ENCODE measurements at regions not wholly inside any gene's neighbourhood (a gene's known extent, or its start where the extent isn't known, plus 50 kb on each side); places are given as distances from the start of the nearest gene placed in this dataset.

GRCh38 chr13:72186730-72187422 lies 319.9 kb upstream of the DACH1 start:
- no peak for TF ChIP-seq CTCF (IDR thresholded peaks at IDR 0.05; ENCODE audit: borderline replicate concordance, extremely low read depth, low read length, poor library complexity, severe bottlenecking)
- no peak for TF ChIP-seq EZH2 (IDR thresholded peaks at IDR 0.05; ENCODE audit: borderline replicate concordance, low read depth, low read length, severe bottlenecking)
- no peaks in the 10 kb centered on the region for H3K79me2 ChIP-seq (ENCODE audit: insufficient read depth, low read length)
- ATAC-seq (ENCODE audit: insufficient read depth, low read depth) (no peak), DNase-seq (no peak)
- no peaks in the 10 kb centered on the region for H3K27me3 ChIP-seq (ENCODE audit: insufficient read depth, low read length, poor library complexity)
- no peaks in the 10 kb centered on the region for H3K36me3 ChIP-seq (ENCODE audit: insufficient read depth, low read length)
- no peak overlapping the region for H3K4me3 ChIP-seq (ENCODE audit: low read depth in 1 of 2, low read length in 2 of 2)
- no peak overlapping the region for H2AFZ ChIP-seq (ENCODE audit: low read depth, low read length)
- H3K9ac ChIP-seq (ENCODE audit: low read depth, low read length) = no peak overlapping the region
- no peak overlapping the region for H3K27ac ChIP-seq (ENCODE audit: low read length)
- H3K4me2 ChIP-seq (ENCODE audit: insufficient read depth, low read length) = no peak overlapping the region
- no peaks in the 10 kb centered on the region for H3K9me3 ChIP-seq (ENCODE audit: insufficient read depth, low read length, severe bottlenecking)
- no peaks in the 10 kb centered on the region for H4K20me1 ChIP-seq (ENCODE audit: insufficient read depth, low read length)
- no peaks in the 10 kb centered on the region for H3K4me1 ChIP-seq (ENCODE audit: insufficient read depth, low read length)

- no peak for DNase-seq
- no peak overlapping the region for H3K4me2 ChIP-seq (ENCODE audit: insufficient read depth, low read length)
- no peak overlapping the region for H3K9ac ChIP-seq (ENCODE audit: low read depth, low read length)
- H3K4me1 ChIP-seq (ENCODE audit: insufficient read depth, low read length) = no peaks in the 10 kb centered on the region
- H3K9me3 ChIP-seq (ENCODE audit: insufficient read depth, low read length, severe bottlenecking) = no peaks in the 10 kb centered on the region
- H3K4me3 ChIP-seq (ENCODE audit: low read depth in 1 of 2, low read length in 2 of 2) = no peak overlapping the region
- H3K79me2 ChIP-seq (ENCODE audit: insufficient read depth, low read length) = no peaks in the 10 kb centered on the region
- TF ChIP-seq EZH2 (IDR thresholded peaks at IDR 0.05; ENCODE audit: borderline replicate concordance, low read depth, low read length, severe bottlenecking) (no peak), CTCF (IDR thresholded peaks at IDR 0.05; ENCODE audit: borderline replicate concordance, extremely low read depth, low read length, poor library complexity, severe bottlenecking) (no peak)
- H2AFZ ChIP-seq (ENCODE audit: low read depth, low read length) = no peak overlapping the region
- no peak overlapping the region for H3K27ac ChIP-seq (ENCODE audit: low read length)
- H3K27me3 ChIP-seq (ENCODE audit: insufficient read depth, low read length, poor library complexity) = no peaks in the 10 kb centered on the region
- ATAC-seq (ENCODE audit: insufficient read depth, low read depth) = no peak
- no peaks in the 10 kb centered on the region for H4K20me1 ChIP-seq (ENCODE audit: insufficient read depth, low read length)
- H3K36me3 ChIP-seq (ENCODE audit: insufficient read depth, low read length) = no peaks in the 10 kb centered on the region
Observed at GRCh38 chr13:72185776-72186175, 318.8 kb upstream of the DACH1 start.

GRCh38 chr13:72181661-72182060 lies 314.7 kb upstream of the DACH1 start:
- H3K4me1 ChIP-seq (ENCODE audit: insufficient read depth, low read length) = no peaks in the 10 kb centered on the region
- no peaks in the 10 kb centered on the region for H3K79me2 ChIP-seq (ENCODE audit: insufficient read depth, low read length)
- no peak overlapping the region for H3K4me3 ChIP-seq (ENCODE audit: low read depth in 1 of 2, low read length in 2 of 2)
- H3K9me3 ChIP-seq (ENCODE audit: insufficient read depth, low read length, severe bottlenecking) = no peaks in the 10 kb centered on the region
- DNase-seq (no peak), ATAC-seq (ENCODE audit: insufficient read depth, low read depth) (no peak)
- H2AFZ ChIP-seq (ENCODE audit: low read depth, low read length) = no peak overlapping the region
- TF ChIP-seq CTCF (IDR thresholded peaks at IDR 0.05; ENCODE audit: borderline replicate concordance, extremely low read depth, low read length, poor library complexity, severe bottlenecking) (no peak), EZH2 (IDR thresholded peaks at IDR 0.05; ENCODE audit: borderline replicate concordance, low read depth, low read length, severe bottlenecking) (no peak)
- no peak overlapping the region for H3K9ac ChIP-seq (ENCODE audit: low read depth, low read length)
- H3K27ac ChIP-seq (ENCODE audit: low read length) = no peak overlapping the region
- H3K4me2 ChIP-seq (ENCODE audit: insufficient read depth, low read length) = no peak overlapping the region
- H3K36me3 ChIP-seq (ENCODE audit: insufficient read depth, low read length) = no peaks in the 10 kb centered on the region
- H4K20me1 ChIP-seq (ENCODE audit: insufficient read depth, low read length) = no peaks in the 10 kb centered on the region
- no peaks in the 10 kb centered on the region for H3K27me3 ChIP-seq (ENCODE audit: insufficient read depth, low read length, poor library complexity)

Data from DND-41 (cell line).